ENCODE measurements at regions not wholly inside any gene's neighbourhood (a gene's known extent, or its start where the extent isn't known, plus 50 kb on each side); places are given as distances from the start of the nearest gene placed in this dataset.

GRCh38 chr6:105573556-105573955 lies 170.7 kb upstream of the PREP start:
- DNase-seq (ENCODE audit: low read depth), result no peak

- DNase-seq (ENCODE audit: low read depth), result no peak
Measured at GRCh38 chr6:105573138-105573537, 170.3 kb upstream of the PREP start.

GRCh38 chr6:105570416-105570815 lies 167.5 kb upstream of the PREP start:
- DNase-seq (ENCODE audit: low read depth), result no peak

- no peak for DNase-seq (ENCODE audit: low read depth)
Measured at GRCh38 chr6:105569706-105570105, 166.8 kb upstream of the PREP start.

- no peak for DNase-seq (ENCODE audit: low read depth)
Measured at GRCh38 chr6:105568751-105569150, 165.9 kb upstream of the PREP start.

GRCh38 chr6:105568142-105568541 lies 165.3 kb upstream of the PREP start:
- no peak for DNase-seq (ENCODE audit: low read depth)

GRCh38 chr6:105567140-105567539 lies 164.3 kb upstream of the PREP start:
- DNase-seq (ENCODE audit: low read depth), result no peak

GRCh38 chr6:105566503-105566902 lies 163.6 kb upstream of the PREP start:
- DNase-seq (ENCODE audit: low read depth), result no peak

GRCh38 chr6:105564121-105564902 lies 161.4 kb upstream of the PREP start:
- no peak for DNase-seq (ENCODE audit: low read depth)

- no peak for DNase-seq (ENCODE audit: low read depth)
Measured at GRCh38 chr6:105562027-105562426, 159.1 kb upstream of the PREP start.

GRCh38 chr6:105561486-105561885 lies 158.6 kb upstream of the PREP start:
- no peak for DNase-seq (ENCODE audit: low read depth)

- DNase-seq (ENCODE audit: low read depth), result no peak
Measured at GRCh38 chr6:105560611-105561066, 157.8 kb upstream of the PREP start.

- DNase-seq (ENCODE audit: low read depth), result no peak
Measured at GRCh38 chr6:105557291-105557690, 154.4 kb upstream of the PREP start.

- no peak for DNase-seq (ENCODE audit: low read depth)
Measured at GRCh38 chr6:105553171-105553570, 150.3 kb upstream of the PREP start.

- no peak for DNase-seq (ENCODE audit: low read depth)
Measured at GRCh38 chr6:105550955-105551620, 148.2 kb upstream of the PREP start.

GRCh38 chr6:105546754-105547153 lies 143.9 kb upstream of the PREP start:
- DNase-seq (ENCODE audit: low read depth), result no peak

GRCh38 chr6:105545947-105546731 lies 143.3 kb upstream of the PREP start:
- no peak for DNase-seq (ENCODE audit: low read depth)

GRCh38 chr6:105545228-105545920 lies 142.5 kb upstream of the PREP start:
- DNase-seq (ENCODE audit: low read depth), result no peak

- DNase-seq (ENCODE audit: low read depth), result no peak
Measured at GRCh38 chr6:105539911-105540310, 137.0 kb upstream of the PREP start.

- no peak for DNase-seq (ENCODE audit: low read depth)
Measured at GRCh38 chr6:105537981-105538578, 135.2 kb upstream of the PREP start.

GRCh38 chr6:105536961-105537360 lies 134.1 kb upstream of the PREP start:
- no peak for DNase-seq (ENCODE audit: low read depth)

GRCh38 chr6:105533301-105533700 lies 130.4 kb upstream of the PREP start:
- DNase-seq (ENCODE audit: low read depth), result no peak
